ENCODE measurements at regions not wholly inside any gene's neighbourhood (a gene's known extent, or its start where the extent isn't known, plus 50 kb on each side); places are given as distances from the start of the nearest gene placed in this dataset.

- Histone ChIP-seq H3K27ac (ENCODE audit: low read depth in 2 of 2, low read length in 2 of 2) (no peak overlapping the region), H3K36me3 (ENCODE audit: control insufficient read depth in 2 of 2, insufficient read depth in 2 of 2, low read length in 2 of 2) (no peaks in the 10 kb centered on the region), H3K4me1 (ENCODE audit: control insufficient read depth in 2 of 2, insufficient read depth in 2 of 2, low read length in 2 of 2) (peaks cover 0 to 8% of the 10 kb centered on the region in 2 donors), H3K27me3 (ENCODE audit: control insufficient read depth in 2 of 2, insufficient read depth in 2 of 2, low read length in 2 of 2) (no peaks in the 10 kb centered on the region), H3K9me3 (ENCODE audit: control insufficient read depth in 2 of 2, low read length in 2 of 2) (no peaks in the 10 kb centered on the region), H3K4me3 (ENCODE audit: low read length in 2 of 2) (no peak overlapping the region), H3K9ac (ENCODE audit: low read depth in 1 of 2, low read length in 2 of 2) (no peak overlapping the region)
These were observed 59.0 kb upstream of the SPRED2 start for GRCh38 chr2:65491381-65491905.

GRCh38 chr2:65490222-65490621 is 57.8 kb upstream of the SPRED2 start:
- H3K9ac ChIP-seq (ENCODE audit: low read depth in 1 of 2, low read length in 2 of 2), result no peak overlapping the region
- peaks cover 0 to 8% of the 10 kb centered on the region in 2 donors for H3K4me1 ChIP-seq (ENCODE audit: control insufficient read depth in 2 of 2, insufficient read depth in 2 of 2, low read length in 2 of 2)
- no peaks in the 10 kb centered on the region for H3K36me3 ChIP-seq (ENCODE audit: control insufficient read depth in 2 of 2, insufficient read depth in 2 of 2, low read length in 2 of 2)
- H3K4me3 ChIP-seq (ENCODE audit: low read length in 2 of 2), result no peak overlapping the region
- H3K9me3 ChIP-seq (ENCODE audit: control insufficient read depth in 2 of 2, low read length in 2 of 2), result no peaks in the 10 kb centered on the region
- no peaks in the 10 kb centered on the region for H3K27me3 ChIP-seq (ENCODE audit: control insufficient read depth in 2 of 2, insufficient read depth in 2 of 2, low read length in 2 of 2)
- H3K27ac ChIP-seq (ENCODE audit: low read depth in 2 of 2, low read length in 2 of 2), result no peak overlapping the region

- Histone ChIP-seq H3K27me3 (ENCODE audit: control insufficient read depth in 2 of 2, insufficient read depth in 2 of 2, low read length in 2 of 2) (no peaks in the 10 kb centered on the region), H3K27ac (ENCODE audit: low read depth in 2 of 2, low read length in 2 of 2) (no peak overlapping the region), H3K9me3 (ENCODE audit: control insufficient read depth in 2 of 2, low read length in 2 of 2) (no peaks in the 10 kb centered on the region), H3K4me3 (ENCODE audit: low read length in 2 of 2) (no peak overlapping the region), H3K36me3 (ENCODE audit: control insufficient read depth in 2 of 2, insufficient read depth in 2 of 2, low read length in 2 of 2) (no peaks in the 10 kb centered on the region), H3K9ac (ENCODE audit: low read depth in 1 of 2, low read length in 2 of 2) (no peak overlapping the region), H3K4me1 (ENCODE audit: control insufficient read depth in 2 of 2, insufficient read depth in 2 of 2, low read length in 2 of 2) (peaks cover 0 to 8% of the 10 kb centered on the region in 2 donors)
These were observed 56.9 kb upstream of the SPRED2 start for GRCh38 chr2:65489269-65489668.

- H3K4me1 ChIP-seq (ENCODE audit: control insufficient read depth in 2 of 2, insufficient read depth in 2 of 2, low read length in 2 of 2), result peaks cover 0 to 8% of the 10 kb centered on the region in 2 donors
- H3K36me3 ChIP-seq (ENCODE audit: control insufficient read depth in 2 of 2, insufficient read depth in 2 of 2, low read length in 2 of 2), result no peaks in the 10 kb centered on the region
- no peaks in the 10 kb centered on the region for H3K27me3 ChIP-seq (ENCODE audit: control insufficient read depth in 2 of 2, insufficient read depth in 2 of 2, low read length in 2 of 2)
- H3K27ac ChIP-seq (ENCODE audit: low read depth in 2 of 2, low read length in 2 of 2), result no peak overlapping the region
- H3K9ac ChIP-seq (ENCODE audit: low read depth in 1 of 2, low read length in 2 of 2), result no peak overlapping the region
- no peaks in the 10 kb centered on the region for H3K9me3 ChIP-seq (ENCODE audit: control insufficient read depth in 2 of 2, low read length in 2 of 2)
- no peak overlapping the region for H3K4me3 ChIP-seq (ENCODE audit: low read length in 2 of 2)
These were observed 56.1 kb upstream of the SPRED2 start for GRCh38 chr2:65488527-65488926.

- Histone ChIP-seq H3K9ac (ENCODE audit: low read depth in 1 of 2, low read length in 2 of 2) (no peak overlapping the region), H3K9me3 (ENCODE audit: control insufficient read depth in 2 of 2, low read length in 2 of 2) (no peaks in the 10 kb centered on the region), H3K27me3 (ENCODE audit: control insufficient read depth in 2 of 2, insufficient read depth in 2 of 2, low read length in 2 of 2) (no peaks in the 10 kb centered on the region), H3K36me3 (ENCODE audit: control insufficient read depth in 2 of 2, insufficient read depth in 2 of 2, low read length in 2 of 2) (no peaks in the 10 kb centered on the region), H3K27ac (ENCODE audit: low read depth in 2 of 2, low read length in 2 of 2) (no peak overlapping the region), H3K4me1 (ENCODE audit: control insufficient read depth in 2 of 2, insufficient read depth in 2 of 2, low read length in 2 of 2) (peaks cover 0 to 8% of the 10 kb centered on the region in 2 donors), H3K4me3 (ENCODE audit: low read length in 2 of 2) (no peak overlapping the region)
These were observed 55.0 kb upstream of the SPRED2 start for GRCh38 chr2:65487404-65487803.

GRCh38 chr2:65486802-65487201 is 54.4 kb upstream of the SPRED2 start:
- Histone ChIP-seq H3K4me1 (ENCODE audit: control insufficient read depth in 2 of 2, insufficient read depth in 2 of 2, low read length in 2 of 2) (peaks cover 0 to 8% of the 10 kb centered on the region in 2 donors), H3K36me3 (ENCODE audit: control insufficient read depth in 2 of 2, insufficient read depth in 2 of 2, low read length in 2 of 2) (no peaks in the 10 kb centered on the region), H3K9ac (ENCODE audit: low read depth in 1 of 2, low read length in 2 of 2) (no peak overlapping the region), H3K4me3 (ENCODE audit: low read length in 2 of 2) (no peak overlapping the region), H3K9me3 (ENCODE audit: control insufficient read depth in 2 of 2, low read length in 2 of 2) (no peaks in the 10 kb centered on the region), H3K27me3 (ENCODE audit: control insufficient read depth in 2 of 2, insufficient read depth in 2 of 2, low read length in 2 of 2) (no peaks in the 10 kb centered on the region), H3K27ac (ENCODE audit: low read depth in 2 of 2, low read length in 2 of 2) (no peak overlapping the region)

GRCh38 chr2:65486282-65486681 is 53.9 kb upstream of the SPRED2 start:
- Histone ChIP-seq H3K4me3 (ENCODE audit: low read length in 2 of 2) (no peak overlapping the region), H3K27ac (ENCODE audit: low read depth in 2 of 2, low read length in 2 of 2) (no peak overlapping the region), H3K4me1 (ENCODE audit: control insufficient read depth in 2 of 2, insufficient read depth in 2 of 2, low read length in 2 of 2) (peaks cover 0 to 8% of the 10 kb centered on the region in 2 donors), H3K27me3 (ENCODE audit: control insufficient read depth in 2 of 2, insufficient read depth in 2 of 2, low read length in 2 of 2) (no peaks in the 10 kb centered on the region), H3K9me3 (ENCODE audit: control insufficient read depth in 2 of 2, low read length in 2 of 2) (no peaks in the 10 kb centered on the region), H3K9ac (ENCODE audit: low read depth in 1 of 2, low read length in 2 of 2) (no peak overlapping the region), H3K36me3 (ENCODE audit: control insufficient read depth in 2 of 2, insufficient read depth in 2 of 2, low read length in 2 of 2) (no peaks in the 10 kb centered on the region)

- no peaks in the 10 kb centered on the region for H3K9me3 ChIP-seq (ENCODE audit: control insufficient read depth in 2 of 2, low read length in 2 of 2)
- H3K4me3 ChIP-seq (ENCODE audit: low read length in 2 of 2), result no peak overlapping the region
- H3K36me3 ChIP-seq (ENCODE audit: control insufficient read depth in 2 of 2, insufficient read depth in 2 of 2, low read length in 2 of 2), result no peaks in the 10 kb centered on the region
- peaks cover 0 to 8% of the 10 kb centered on the region in 2 donors for H3K4me1 ChIP-seq (ENCODE audit: control insufficient read depth in 2 of 2, insufficient read depth in 2 of 2, low read length in 2 of 2)
- no peak overlapping the region for H3K27ac ChIP-seq (ENCODE audit: low read depth in 2 of 2, low read length in 2 of 2)
- no peak overlapping the region for H3K9ac ChIP-seq (ENCODE audit: low read depth in 1 of 2, low read length in 2 of 2)
- H3K27me3 ChIP-seq (ENCODE audit: control insufficient read depth in 2 of 2, insufficient read depth in 2 of 2, low read length in 2 of 2), result no peaks in the 10 kb centered on the region
These were observed 53.4 kb upstream of the SPRED2 start for GRCh38 chr2:65485839-65486238.

- Histone ChIP-seq H3K27me3 (ENCODE audit: control insufficient read depth in 2 of 2, insufficient read depth in 2 of 2, low read length in 2 of 2) (no peaks in the 10 kb centered on the region), H3K4me1 (ENCODE audit: control insufficient read depth in 2 of 2, insufficient read depth in 2 of 2, low read length in 2 of 2) (no peaks in the 10 kb centered on the region), H3K9me3 (ENCODE audit: control insufficient read depth in 2 of 2, low read length in 2 of 2) (no peaks in the 10 kb centered on the region), H3K27ac (ENCODE audit: low read depth in 2 of 2, low read length in 2 of 2) (no peak overlapping the region), H3K36me3 (ENCODE audit: control insufficient read depth in 2 of 2, insufficient read depth in 2 of 2, low read length in 2 of 2) (no peaks in the 10 kb centered on the region), H3K4me3 (ENCODE audit: low read length in 2 of 2) (no peak overlapping the region), H3K9ac (ENCODE audit: low read depth in 1 of 2, low read length in 2 of 2) (no peak overlapping the region)
These were observed 51.4 kb upstream of the SPRED2 start for GRCh38 chr2:65483763-65484162.

GRCh38 chr2:65482971-65483370 is 50.6 kb upstream of the SPRED2 start:
- Histone ChIP-seq H3K9me3 (ENCODE audit: control insufficient read depth in 2 of 2, low read length in 2 of 2) (no peaks in the 10 kb centered on the region), H3K27ac (ENCODE audit: low read depth in 2 of 2, low read length in 2 of 2) (no peak overlapping the region), H3K4me3 (ENCODE audit: low read length in 2 of 2) (no peak overlapping the region), H3K4me1 (ENCODE audit: control insufficient read depth in 2 of 2, insufficient read depth in 2 of 2, low read length in 2 of 2) (no peaks in the 10 kb centered on the region), H3K27me3 (ENCODE audit: control insufficient read depth in 2 of 2, insufficient read depth in 2 of 2, low read length in 2 of 2) (no peaks in the 10 kb centered on the region), H3K36me3 (ENCODE audit: control insufficient read depth in 2 of 2, insufficient read depth in 2 of 2, low read length in 2 of 2) (no peaks in the 10 kb centered on the region), H3K9ac (ENCODE audit: low read depth in 1 of 2, low read length in 2 of 2) (no peak overlapping the region)

All from mucosa of rectum (tissue), 2 donors.